Activated T-cell treated with anti-CD3 and anti-CD28 coated beads, Interleukin-2, amount 50 U/mL, for 1 hour (primary cell): ENCODE measurements at regions not wholly inside any gene's neighbourhood (a gene's known extent, or its start where the extent isn't known, plus 50 kb on each side); places are given as distances from the start of the nearest gene placed in this dataset.
"Not testable (repeated sequence)": the region's sequence is repeated elsewhere in the genome, so short reads cannot be mapped to it uniquely, and the experiment has no call there.

Experiments
- DNase-seq: peaks from one replicate; pipeline ENCODE4 v3.0.0-alpha.2; 2020

- DNase-seq, result no peak
Observed at GRCh38 chr13:21883713-21884112, 212.8 kb downstream of the FGF9 start.

- no peak for DNase-seq
Observed at GRCh38 chr13:21884299-21884909, 213.5 kb downstream of the FGF9 start.

- no peak for DNase-seq
Observed at GRCh38 chr13:21884965-21885567, 214.2 kb downstream of the FGF9 start.

GRCh38 chr13:21885714-21886224 lies 214.9 kb downstream of the FGF9 start:
- no peak for DNase-seq

- no peak for DNase-seq
Observed at GRCh38 chr13:21889651-21890050, 218.8 kb downstream of the FGF9 start.

- not testable (repeated sequence) for DNase-seq
Observed at GRCh38 chr13:21890220-21890619, 219.3 kb downstream of the FGF9 start.

GRCh38 chr13:21894091-21894490 lies 223.2 kb downstream of the FGF9 start:
- no peak for DNase-seq

- DNase-seq, result no peak
Observed at GRCh38 chr13:21894703-21895699, 224.1 kb downstream of the FGF9 start.

GRCh38 chr13:21895779-21896178 lies 224.9 kb downstream of the FGF9 start:
- no peak for DNase-seq

GRCh38 chr13:21897161-21897560 lies 226.3 kb downstream of the FGF9 start:
- DNase-seq, result no peak

- no peak for DNase-seq
Observed at GRCh38 chr13:21898459-21898858, 227.6 kb downstream of the FGF9 start.

GRCh38 chr13:21898945-21899344 lies 228.1 kb downstream of the FGF9 start:
- no peak for DNase-seq

- DNase-seq, result no peak
Observed at GRCh38 chr13:21901336-21901735, 230.5 kb downstream of the FGF9 start.

- DNase-seq, result no peak
Observed at GRCh38 chr13:21901811-21902708, 231.2 kb downstream of the FGF9 start.

- no peak for DNase-seq
Observed at GRCh38 chr13:21902709-21903098, 231.8 kb downstream of the FGF9 start.

GRCh38 chr13:21905486-21905885 lies 234.6 kb downstream of the FGF9 start:
- no peak for DNase-seq

GRCh38 chr13:21909331-21909730 lies 238.5 kb downstream of the FGF9 start:
- DNase-seq, result no peak

GRCh38 chr13:21910546-21910945 lies 239.7 kb downstream of the FGF9 start:
- DNase-seq, result no peak

GRCh38 chr13:21911646-21912298 lies 240.9 kb downstream of the FGF9 start:
- DNase-seq, result no peak

- no peak for DNase-seq
Observed at GRCh38 chr13:21913010-21913409, 242.1 kb downstream of the FGF9 start.

GRCh38 chr13:21917086-21918015 lies 246.5 kb downstream of the FGF9 start:
- no peak for DNase-seq
